IPS-15b (cell line): ENCODE measurements at regions not wholly inside any gene's neighbourhood (a gene's known extent, or its start where the extent isn't known, plus 50 kb on each side); places are given as distances from the start of the nearest gene placed in this dataset.

Source experiments
- H3K27me3 ChIP-seq: one replicate; pipeline ENCODE4 v1.6.1; 2013; ENCODE audit warnings: low read length; ENCODE audit not compliant: control insufficient read depth, insufficient read depth
- H3K36me3 ChIP-seq: one replicate; pipeline ENCODE4 v1.6.1; 2013; ENCODE audit warnings: low read length; ENCODE audit not compliant: control insufficient read depth, insufficient read depth
- H3K4me1 ChIP-seq: one replicate; pipeline ENCODE4 v1.6.1; 2013; ENCODE audit warnings: mild to moderate bottlenecking, low read length; ENCODE audit not compliant: control insufficient read depth, insufficient read depth
- H3K4me3 ChIP-seq: one replicate; pipeline ENCODE4 v1.5.1; 2013; ENCODE audit warnings: low read depth, low read length
- H3K9ac ChIP-seq: one replicate; pipeline ENCODE4 v1.6.1; 2013; ENCODE audit warnings: low read depth, mild to moderate bottlenecking, low read length
- H3K9me3 ChIP-seq: one replicate; pipeline ENCODE4 v1.6.1; 2013; ENCODE audit warnings: mild to moderate bottlenecking, low read length; ENCODE audit not compliant: control insufficient read depth, insufficient read depth

- Histone ChIP-seq H3K27me3 (peaks cover 11% of the 10 kb centered on the region), H3K4me3 (no peak overlapping the region), H3K9me3 (no peaks in the 10 kb centered on the region), H3K36me3 (no peaks in the 10 kb centered on the region), H3K4me1 (peaks cover 4% of the 10 kb centered on the region), H3K9ac (no peak overlapping the region)
Observed at GRCh38 chr16:86693033-86693432, 114.7 kb downstream of the FOXL1 start.

- H3K4me1 ChIP-seq: peaks cover 4% of the 10 kb centered on the region
- H3K9ac ChIP-seq: no peak overlapping the region
- peaks cover 4% of the 10 kb centered on the region for H3K27me3 ChIP-seq
- no peak overlapping the region for H3K4me3 ChIP-seq
- no peaks in the 10 kb centered on the region for H3K36me3 ChIP-seq
- no peaks in the 10 kb centered on the region for H3K9me3 ChIP-seq
Observed at GRCh38 chr16:86697715-86698114, 119.4 kb downstream of the FOXL1 start.

DNA sequence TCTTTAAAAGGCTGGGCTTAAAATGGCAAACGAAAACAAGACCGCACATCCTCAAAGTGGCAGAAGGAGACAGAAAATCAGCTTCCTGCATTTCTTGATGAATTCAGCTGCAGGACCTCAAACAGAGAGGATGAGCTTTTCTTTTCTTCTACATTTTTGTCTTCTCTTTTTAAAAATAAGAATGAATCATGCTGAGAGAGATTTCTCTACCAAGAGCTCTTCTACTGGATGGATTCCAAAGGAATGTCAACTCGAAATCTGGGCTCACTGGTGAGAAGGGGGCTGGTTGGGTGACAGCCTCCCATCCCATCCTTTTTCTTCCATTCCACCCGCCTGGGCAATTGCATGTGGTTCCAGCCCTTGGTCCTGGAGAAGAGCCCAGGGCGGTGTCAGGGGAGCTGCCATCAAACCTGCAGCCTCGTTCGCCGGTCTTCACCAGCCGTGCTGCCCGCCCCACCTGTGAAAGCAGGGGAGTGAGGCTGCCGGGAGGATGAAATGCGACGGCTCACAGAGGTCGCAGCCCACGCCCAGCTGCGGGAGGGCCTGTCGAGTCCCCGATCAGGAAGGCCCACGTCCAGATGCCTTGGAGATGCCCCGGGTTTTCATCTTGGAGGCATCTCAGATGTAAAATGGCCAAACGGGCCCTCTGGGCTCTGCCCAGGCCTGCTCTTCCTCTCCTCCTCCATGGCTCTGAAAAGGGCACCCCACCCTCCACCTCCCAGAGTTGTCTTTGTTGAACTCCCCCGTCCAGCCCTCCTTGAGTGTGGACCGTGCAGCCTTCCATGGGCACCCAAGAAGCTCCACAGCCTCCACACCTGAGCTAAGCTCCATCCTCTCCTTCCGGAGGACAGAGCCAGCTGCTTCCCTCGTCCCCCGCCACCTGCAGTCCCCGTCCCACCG, 121.9 kb downstream of the FOXL1 start:
- H3K27me3 ChIP-seq: no peaks in the 10 kb centered on the region
- H3K4me3 ChIP-seq: no peak overlapping the region
- H3K36me3 ChIP-seq: no peaks in the 10 kb centered on the region
- H3K9ac ChIP-seq: no peak overlapping the region
- no peaks in the 10 kb centered on the region for H3K4me1 ChIP-seq
- no peaks in the 10 kb centered on the region for H3K9me3 ChIP-seq

GRCh38 chr16:86701286-86701975, 123.1 kb downstream of the FOXL1 start:
- no peak overlapping the region for H3K4me3 ChIP-seq
- no peaks in the 10 kb centered on the region for H3K36me3 ChIP-seq
- H3K27me3 ChIP-seq: no peaks in the 10 kb centered on the region
- H3K9ac ChIP-seq: no peak overlapping the region
- no peaks in the 10 kb centered on the region for H3K4me1 ChIP-seq
- no peaks in the 10 kb centered on the region for H3K9me3 ChIP-seq

- no peaks in the 10 kb centered on the region for H3K4me1 ChIP-seq
- no peak overlapping the region for H3K4me3 ChIP-seq
- H3K9me3 ChIP-seq: no peaks in the 10 kb centered on the region
- H3K9ac ChIP-seq: no peak overlapping the region
- H3K36me3 ChIP-seq: no peaks in the 10 kb centered on the region
- no peaks in the 10 kb centered on the region for H3K27me3 ChIP-seq
Observed at GRCh38 chr16:86702824-86703588, 124.7 kb downstream of the FOXL1 start.

GRCh38 chr16:86704516-86704915, 126.2 kb downstream of the FOXL1 start:
- no peaks in the 10 kb centered on the region for H3K4me1 ChIP-seq
- H3K4me3 ChIP-seq: no peak overlapping the region
- no peaks in the 10 kb centered on the region for H3K27me3 ChIP-seq
- H3K9me3 ChIP-seq: no peaks in the 10 kb centered on the region
- H3K36me3 ChIP-seq: no peaks in the 10 kb centered on the region
- no peak overlapping the region for H3K9ac ChIP-seq

DNA sequence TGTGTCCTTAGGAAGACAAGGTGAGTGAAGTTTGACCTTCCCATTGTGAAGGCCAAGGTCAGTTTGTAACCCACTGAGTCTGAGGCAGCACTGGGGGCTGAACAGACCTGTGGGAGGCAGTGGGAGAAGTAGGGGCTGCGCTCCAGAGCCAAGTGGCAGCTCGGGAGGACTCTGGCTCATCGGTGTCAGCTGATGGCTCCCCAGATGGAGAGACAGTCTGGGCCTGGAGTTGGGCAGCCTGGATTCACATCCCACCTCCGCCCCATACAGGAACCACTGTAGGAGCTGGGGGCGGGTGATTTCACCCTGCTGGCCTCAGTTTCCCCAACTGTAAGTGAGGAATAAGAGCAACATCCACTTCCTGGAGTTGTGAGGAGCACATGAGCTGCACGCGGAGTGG, 128.4 kb downstream of the FOXL1 start:
- H3K27me3 ChIP-seq: no peaks in the 10 kb centered on the region
- no peaks in the 10 kb centered on the region for H3K4me1 ChIP-seq
- H3K4me3 ChIP-seq: no peak overlapping the region
- no peaks in the 10 kb centered on the region for H3K9me3 ChIP-seq
- H3K9ac ChIP-seq: no peak overlapping the region
- H3K36me3 ChIP-seq: no peaks in the 10 kb centered on the region

DNA sequence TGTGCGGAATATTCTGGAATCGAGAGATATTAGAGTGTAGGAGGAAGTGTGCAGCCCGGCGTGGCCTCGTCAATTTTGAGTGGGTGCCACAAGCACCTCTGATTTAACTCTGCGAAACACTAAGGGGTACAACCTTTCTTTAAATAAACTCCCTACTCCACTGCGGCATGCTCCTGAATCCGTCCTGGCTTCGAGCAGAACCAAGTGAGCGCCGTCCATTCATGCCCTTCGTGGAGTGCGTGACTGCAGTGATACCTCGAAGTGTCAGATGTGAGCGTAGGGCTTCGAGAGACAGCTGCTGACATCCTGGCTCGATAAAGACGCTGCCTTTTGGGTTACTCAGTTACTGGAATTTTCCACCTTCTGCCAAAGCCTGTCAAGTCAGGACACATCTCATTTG, 128.8 kb downstream of the FOXL1 start:
- Histone ChIP-seq H3K4me3 (no peak overlapping the region), H3K9ac (no peak overlapping the region), H3K4me1 (no peaks in the 10 kb centered on the region), H3K9me3 (no peaks in the 10 kb centered on the region), H3K27me3 (no peaks in the 10 kb centered on the region), H3K36me3 (no peaks in the 10 kb centered on the region)

GRCh38 chr16:86707581-86707980, 129.2 kb downstream of the FOXL1 start:
- Histone ChIP-seq H3K27me3 (no peaks in the 10 kb centered on the region), H3K4me3 (no peak overlapping the region), H3K36me3 (no peaks in the 10 kb centered on the region), H3K4me1 (no peaks in the 10 kb centered on the region), H3K9me3 (no peaks in the 10 kb centered on the region), H3K9ac (no peak overlapping the region)

DNA sequence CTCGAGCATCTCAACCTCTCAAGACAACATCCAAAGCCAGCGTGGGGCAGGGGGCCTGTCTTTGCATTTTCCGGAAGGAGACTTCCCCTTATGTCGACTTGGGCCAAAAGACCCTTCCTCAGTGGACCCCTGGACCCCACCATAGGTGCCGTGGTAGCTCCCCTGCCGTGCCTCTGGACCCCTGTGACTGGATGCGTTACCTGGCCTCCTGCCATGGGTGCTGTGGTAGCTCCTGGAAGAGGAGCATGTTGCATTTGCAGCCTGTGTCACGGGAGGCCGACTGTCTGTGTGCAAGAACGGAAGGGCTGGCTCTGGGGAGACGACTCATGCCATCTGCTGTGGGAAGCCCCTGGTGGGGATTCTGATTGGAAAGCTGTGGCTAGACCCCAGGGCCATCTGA, 130.1 kb downstream of the FOXL1 start:
- H3K9ac ChIP-seq: no peak overlapping the region
- H3K27me3 ChIP-seq: no peaks in the 10 kb centered on the region
- no peak overlapping the region for H3K4me3 ChIP-seq
- no peaks in the 10 kb centered on the region for H3K4me1 ChIP-seq
- no peaks in the 10 kb centered on the region for H3K36me3 ChIP-seq
- no peaks in the 10 kb centered on the region for H3K9me3 ChIP-seq

DNA sequence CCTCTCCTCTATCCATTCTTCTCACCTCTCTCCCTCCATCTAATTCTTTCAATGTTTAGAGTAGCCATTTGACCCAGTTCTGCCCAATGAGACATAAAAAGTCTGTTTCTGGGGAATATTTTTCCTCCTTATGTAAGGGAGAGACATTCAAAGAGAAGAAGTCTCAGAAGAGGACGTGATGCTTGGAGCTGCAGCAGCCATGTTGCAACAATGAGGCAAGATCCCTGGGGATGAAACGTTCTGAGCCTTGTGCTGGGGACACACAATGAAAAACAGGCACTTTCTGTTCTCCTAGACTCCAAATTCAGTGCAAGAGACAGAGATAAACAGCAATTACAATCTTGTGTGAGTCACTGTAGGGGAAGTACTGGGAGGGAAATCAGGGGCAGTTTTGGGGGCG, 130.8 kb downstream of the FOXL1 start:
- no peak overlapping the region for H3K4me3 ChIP-seq
- no peaks in the 10 kb centered on the region for H3K36me3 ChIP-seq
- no peaks in the 10 kb centered on the region for H3K4me1 ChIP-seq
- no peaks in the 10 kb centered on the region for H3K9me3 ChIP-seq
- no peaks in the 10 kb centered on the region for H3K27me3 ChIP-seq
- H3K9ac ChIP-seq: no peak overlapping the region
